Thyroid gland (tissue), 4 donors: ENCODE measurements at regions not wholly inside any gene's neighbourhood (a gene's known extent, or its start where the extent isn't known, plus 50 kb on each side); places are given as distances from the start of the nearest gene placed in this dataset.

Experiments used
- DNase-seq, 2 donors: peaks; one replicate each; pipeline ENCODE4 v3.0.0-alpha.2; 2019
- H3K27ac ChIP-seq, 3 donors: fragments of 200-600 bp; sonication (generic); 1 replicate in 2 of 3; 2 replicates in 1 of 3; pipeline ENCODE4 v1.5.1; 2016 to 2019; ENCODE audit warnings: mild to moderate bottlenecking in 1 of 3, moderate library complexity in 1 of 3
- H3K27me3 ChIP-seq: fragments of 200-600 bp; sonication (generic); one replicate; pipeline ENCODE4 v1.5.1; 2019
- H3K36me3 ChIP-seq, 2 donors: fragments of 200-600 bp; sonication (generic); one replicate each; pipeline ENCODE4 v1.5.1; 2016 to 2019
- H3K4me1 ChIP-seq, 2 donors: fragments of 200-600 bp; sonication (generic); one replicate each; pipeline ENCODE4 v1.5.1; 2017 to 2019
- H3K4me3 ChIP-seq, 3 donors: fragments of 200-600 bp; sonication (generic); replicated peaks in 1 of 3; 1 replicate in 2 of 3; 2 replicates in 1 of 3; pipeline ENCODE4 v1.5.1; 2016; ENCODE audit warnings: mild to moderate bottlenecking in 1 of 3
- H3K9me3 ChIP-seq: fragments of 200-600 bp; sonication (generic); one replicate; pipeline ENCODE4 v1.5.1; 2017
- CTCF ChIP-seq, 6 experiments: fragments of 200-600 bp in 3 of 6; fragments of 450-650 bp in 3 of 6; sonication (generic) in 3 of 6; IDR thresholded peaks; one replicate each; pipeline ENCODE4 v1.5.1; 2016 to 2019; ENCODE audit warnings: antibody characterized with exemption in 6 of 6, mild to moderate bottlenecking in 2 of 6, inconsistent platforms in 1 of 6, moderate library complexity in 1 of 6
- POLR2A ChIP-seq, 2 donors: fragments of 450-650 bp; IDR thresholded peaks; one replicate each; pipeline ENCODE4 v1.6.1; 2017; ENCODE audit warnings: antibody characterized with exemption in 2 of 2, mild to moderate bottlenecking in 2 of 2, moderate library complexity in 1 of 2
- WGBS, 2 donors: methylation state at CpG; one replicate each; pipeline ENCODE4 v1.1.5; 2017; 5-methylcytosine and 5-hydroxymethylcytosine counted together
- intact Hi-C: fragments of 100-400 bp; cut with DNase I; formaldehyde crosslinking; loops from one replicate; pipeline ENCODE4 v1.15.1; 2023

GRCh38 chr6:965343-965742 is 272.4 kb upstream of the EXOC2 start:
- no peak overlapping the region for H3K4me3 ChIP-seq
- TF ChIP-seq POLR2A (IDR thresholded peaks at IDR 0.05) = no peak
- no peak for TF ChIP-seq CTCF (IDR thresholded peaks at IDR 0.05)
- H3K4me1 ChIP-seq = peaks cover 0 to 5% of the 10 kb centered on the region in 2 donors
- H3K9me3 ChIP-seq = no peaks in the 10 kb centered on the region
- no peaks in the 10 kb centered on the region for H3K36me3 ChIP-seq
- H3K27me3 ChIP-seq = no peaks in the 10 kb centered on the region
- no peak overlapping the region for H3K27ac ChIP-seq
- WGBS, 2 donors = 92% methylated on average over 2 of the region's 2 CpGs
- DNase-seq = no peak
- intact Hi-C loops = no loop called here

- H3K36me3 ChIP-seq = no peaks in the 10 kb centered on the region
- H3K4me3 ChIP-seq = no peak overlapping the region
- H3K27me3 ChIP-seq = no peaks in the 10 kb centered on the region
- TF ChIP-seq POLR2A (IDR thresholded peaks at IDR 0.05) = no peak
- TF ChIP-seq CTCF (IDR thresholded peaks at IDR 0.05) = no peak
- intact Hi-C loops = no loop called here
- H3K27ac ChIP-seq = no peak overlapping the region
- WGBS, 2 donors = 62 to 63% methylated on average over 9 of the region's 9 CpGs
- DNase-seq = no peak
- no peaks in the 10 kb centered on the region for H3K9me3 ChIP-seq
- H3K4me1 ChIP-seq = no peaks in the 10 kb centered on the region
Observed at GRCh38 chr6:963456-963855, 270.5 kb upstream of the EXOC2 start.

GRCh38 chr6:961407-961960 is 268.5 kb upstream of the EXOC2 start:
- H3K4me3 ChIP-seq = no peak overlapping the region
- no peak for DNase-seq
- H3K36me3 ChIP-seq = no peaks in the 10 kb centered on the region
- H3K27me3 ChIP-seq = no peaks in the 10 kb centered on the region
- no peaks in the 10 kb centered on the region for H3K9me3 ChIP-seq
- 86 to 92% methylated on average over 7 to 10 of the region's 10 CpGs for WGBS, 2 donors
- TF ChIP-seq POLR2A (IDR thresholded peaks at IDR 0.05) = no peak
- TF ChIP-seq CTCF (IDR thresholded peaks at IDR 0.05) = no peak
- H3K27ac ChIP-seq = no peak overlapping the region
- no peaks in the 10 kb centered on the region for H3K4me1 ChIP-seq
- intact Hi-C loops = no loop called here

- WGBS, 2 donors = 63 to 66% methylated on average over 11 of the region's 11 CpGs
- H3K36me3 ChIP-seq = no peaks in the 10 kb centered on the region
- TF ChIP-seq CTCF (IDR thresholded peaks at IDR 0.05) = no peak
- no peak for TF ChIP-seq POLR2A (IDR thresholded peaks at IDR 0.05)
Observed at GRCh38 chr6:960356-960755, 267.4 kb upstream of the EXOC2 start.

GRCh38 chr6:958488-958887 is 265.5 kb upstream of the EXOC2 start:
- TF ChIP-seq POLR2A (IDR thresholded peaks at IDR 0.05) (no peak), CTCF (IDR thresholded peaks at IDR 0.05) (no peak)
- no peaks in the 10 kb centered on the region for H3K36me3 ChIP-seq
- no peaks in the 10 kb centered on the region for H3K9me3 ChIP-seq
- H3K27ac ChIP-seq = no peak overlapping the region
- H3K27me3 ChIP-seq = no peaks in the 10 kb centered on the region
- H3K4me1 ChIP-seq = no peaks in the 10 kb centered on the region
- WGBS, 2 donors = 75 to 86% methylated on average over 5 of the region's 5 CpGs
- no peak overlapping the region for H3K4me3 ChIP-seq
- intact Hi-C loops = no loop called here
- no peak for DNase-seq

More at GRCh38 chr6:960356-960755, 267.4 kb upstream of the EXOC2 start:
- Histone ChIP-seq H3K27ac (no peak overlapping the region), H3K4me3 (no peak overlapping the region), H3K4me1 (no peaks in the 10 kb centered on the region), H3K9me3 (no peaks in the 10 kb centered on the region), H3K27me3 (no peaks in the 10 kb centered on the region)
- intact Hi-C loops = no loop called here
- no peak for DNase-seq
